ENCODE measurements at regions not wholly inside any gene's neighbourhood (a gene's known extent, or its start where the extent isn't known, plus 50 kb on each side); places are given as distances from the start of the nearest gene placed in this dataset.

GRCh38 chr4:81366779-81367178 is 104.9 kb downstream of the RASGEF1B start:
- TF ChIP-seq CTCF (IDR thresholded peaks at IDR 0.05; ENCODE audit: extremely low read depth in 1 of 2, insufficient read depth in 1 of 2, low read depth in 1 of 2, low read length in 2 of 2) (no peak), POLR2AphosphoS5 (IDR thresholded peaks at IDR 0.05; ENCODE audit: insufficient read depth, low read depth, low read length) (no peak), MYC (IDR thresholded peaks at IDR 0.05; ENCODE audit: low read depth, low read length) (no peak), MAX (IDR thresholded peaks at IDR 0.05; ENCODE audit: insufficient read depth, insufficient read length) (no peak), POLR2A (IDR thresholded peaks at IDR 0.05; ENCODE audit: low read depth, low read length) (no peak)
